HG02798 (cell line): ENCODE measurements at regions not wholly inside any gene's neighbourhood (a gene's known extent, or its start where the extent isn't known, plus 50 kb on each side); places are given as distances from the start of the nearest gene placed in this dataset.
"Not testable (repeated sequence)": the region's sequence is repeated elsewhere in the genome, so short reads cannot be mapped to it uniquely, and the experiment has no call there.

ENCODE experiments used
- ATAC-seq: cut with Tn5 transposase; IDR thresholded peaks from one replicate; pipeline ENCODE4 v1.9.1; 2021; ENCODE audit warnings: mild to moderate bottlenecking; ENCODE audit not compliant: unreplicated experiment, poor library complexity

DNA sequence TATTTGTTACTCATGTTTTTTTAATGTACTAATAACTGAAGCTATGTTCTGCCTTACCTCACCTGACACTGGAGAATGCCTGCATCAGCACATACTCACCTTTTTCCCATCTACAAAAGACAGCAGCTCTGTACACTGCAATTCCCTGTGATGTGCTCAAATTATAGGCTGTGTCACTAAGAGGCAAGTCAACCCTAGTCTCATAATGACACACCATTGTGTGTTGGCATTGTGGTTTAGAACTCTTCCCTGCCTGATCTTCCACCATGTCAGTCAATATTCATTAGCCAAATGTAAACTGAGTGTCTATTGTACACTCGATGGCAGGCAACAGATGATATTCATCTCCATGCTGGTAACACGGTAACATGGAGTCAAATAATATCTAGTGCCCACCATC, 332.1 kb upstream of the TCF4 start:
- ATAC-seq = no peak

DNA sequence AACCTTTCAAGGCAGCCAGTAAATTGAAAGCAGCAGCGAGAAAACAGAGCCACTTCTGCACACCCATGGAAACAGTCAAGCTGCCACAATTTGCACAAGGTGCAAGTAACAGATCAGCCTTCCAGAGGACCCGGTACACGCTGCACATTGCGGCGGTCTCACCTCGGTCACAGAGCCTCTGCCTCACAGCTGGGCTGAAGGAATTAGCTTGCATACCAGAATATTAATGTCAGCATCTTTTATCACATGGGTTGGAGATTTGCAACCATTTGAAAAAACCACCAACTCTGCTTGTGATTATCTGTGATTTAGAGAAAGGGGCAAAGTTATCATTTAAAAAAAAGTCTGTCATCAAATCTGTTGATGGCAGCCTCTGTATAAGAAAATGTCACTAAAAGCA, 330.5 kb upstream of the TCF4 start:
- ATAC-seq = no peak

- no peak for ATAC-seq
Observed at GRCh38 chr18:55912919-55913318, 324.9 kb upstream of the TCF4 start.

- ATAC-seq = no peak
Observed at GRCh38 chr18:55912071-55912470, 324.1 kb upstream of the TCF4 start.

GRCh38 chr18:55910296-55910695, 322.3 kb upstream of the TCF4 start:
- no peak for ATAC-seq

DNA sequence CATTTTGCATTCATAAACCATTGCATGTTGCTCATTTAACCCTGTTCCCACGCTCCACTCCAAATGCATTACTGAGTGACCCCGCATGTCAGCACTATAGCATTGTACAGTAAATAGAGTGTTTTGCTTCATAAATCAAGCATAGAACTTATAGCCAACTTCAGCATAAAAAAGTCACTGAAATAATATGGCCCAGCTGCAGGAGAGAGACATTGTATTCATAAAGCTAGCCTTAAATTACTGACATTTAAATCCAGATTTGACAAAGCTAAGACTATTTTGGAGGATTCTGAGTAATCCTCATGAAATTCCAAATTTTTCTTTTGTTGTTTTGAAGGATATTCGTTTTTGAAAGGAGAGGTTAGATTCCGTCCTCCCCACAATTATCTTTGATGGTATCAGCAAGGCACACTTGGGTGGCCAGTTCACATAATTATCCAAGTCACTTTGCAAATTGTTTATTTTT, 320.9 kb upstream of the TCF4 start:
- ATAC-seq = no peak

DNA sequence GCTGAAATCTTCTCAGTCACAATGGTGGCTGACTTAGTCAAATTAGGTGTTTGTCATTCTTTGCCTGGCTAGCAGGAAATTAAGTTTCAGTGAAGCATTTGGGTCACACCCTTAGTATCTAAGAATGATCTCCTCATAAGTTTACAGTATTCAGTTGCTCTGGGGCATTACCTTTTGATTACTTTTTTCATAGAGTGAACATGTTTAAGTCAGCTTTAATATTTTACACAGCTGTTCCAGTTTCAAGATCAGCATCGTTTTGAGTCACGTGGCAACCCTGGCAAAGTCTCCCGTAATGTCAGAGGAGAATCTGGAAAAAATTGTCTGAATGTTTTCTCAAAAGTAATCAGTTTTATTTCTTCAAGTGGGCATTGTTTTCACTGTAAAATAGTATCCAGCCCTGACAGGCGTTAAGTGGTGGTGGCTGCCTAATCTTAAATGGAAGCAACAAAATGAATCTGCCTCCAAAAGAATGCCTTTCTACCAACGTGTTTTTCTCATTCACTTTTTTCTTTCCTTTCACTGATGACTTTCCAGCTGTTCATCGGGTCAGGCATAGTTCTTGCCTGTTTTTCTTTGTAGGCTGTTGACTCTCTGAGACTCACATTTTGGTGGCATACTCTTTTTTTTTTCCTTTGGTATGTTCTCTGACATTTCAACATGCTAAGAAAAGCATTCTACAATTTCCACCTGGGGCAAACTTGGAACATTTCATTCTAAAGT, 319.6 kb upstream of the TCF4 start:
- no peak for ATAC-seq

DNA sequence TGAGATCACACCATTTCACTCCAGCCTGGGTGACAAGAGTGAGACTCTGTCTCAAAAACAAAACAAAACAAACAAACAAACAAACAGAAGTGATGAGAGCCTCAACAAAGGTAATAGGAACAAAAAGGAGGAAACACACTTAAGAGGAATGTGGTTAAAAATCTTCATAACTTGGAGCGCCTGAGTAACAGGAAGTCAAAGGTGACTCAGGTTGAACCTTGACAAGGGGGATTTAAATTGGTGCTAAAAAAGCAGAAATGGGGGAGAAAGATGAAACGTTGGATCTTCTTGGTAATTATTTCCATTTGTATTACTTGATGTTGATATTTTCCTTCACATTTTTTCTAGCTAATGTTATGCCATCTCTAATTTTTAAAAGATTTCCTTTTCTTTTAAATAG, 318.5 kb upstream of the TCF4 start:
- ATAC-seq = no peak

DNA sequence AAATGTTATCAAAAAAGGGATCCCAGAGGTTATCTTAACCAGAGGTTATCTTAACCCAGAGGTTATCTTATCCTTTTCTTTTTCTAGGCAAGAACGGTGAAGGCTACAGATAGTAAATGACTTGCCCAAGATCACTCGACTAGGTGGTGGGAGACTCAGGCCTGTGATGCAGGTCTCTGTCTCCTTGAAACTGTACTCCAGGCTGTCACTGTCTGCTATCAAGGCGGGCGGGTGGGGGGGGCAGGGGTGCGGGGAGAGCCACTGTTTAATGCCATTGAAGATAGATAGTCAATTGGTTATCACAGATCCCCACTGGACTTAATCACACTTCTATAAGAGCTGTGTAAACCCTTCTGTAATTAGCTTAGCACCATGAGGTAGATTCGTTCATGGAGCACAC, 315.9 kb upstream of the TCF4 start:
- ATAC-seq = no peak

DNA sequence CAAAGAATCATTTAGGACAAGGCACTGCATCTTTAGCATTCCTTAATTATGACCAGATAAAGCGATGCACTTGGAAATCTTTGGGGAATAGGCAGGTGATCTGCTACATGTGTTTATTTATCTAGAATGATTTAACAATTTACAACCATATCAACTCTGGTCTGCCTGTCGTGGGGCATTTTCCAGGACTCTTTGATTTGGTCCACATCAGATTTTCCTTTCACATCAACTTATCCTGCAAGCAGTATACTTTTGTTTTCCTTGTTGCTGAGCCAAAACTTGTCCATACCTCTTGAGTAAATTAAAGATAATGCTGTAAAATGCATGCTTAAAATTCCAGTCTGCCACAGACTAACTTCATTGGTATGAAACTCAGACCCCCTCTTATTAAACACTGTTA, 312.4 kb upstream of the TCF4 start:
- ATAC-seq = no peak

DNA sequence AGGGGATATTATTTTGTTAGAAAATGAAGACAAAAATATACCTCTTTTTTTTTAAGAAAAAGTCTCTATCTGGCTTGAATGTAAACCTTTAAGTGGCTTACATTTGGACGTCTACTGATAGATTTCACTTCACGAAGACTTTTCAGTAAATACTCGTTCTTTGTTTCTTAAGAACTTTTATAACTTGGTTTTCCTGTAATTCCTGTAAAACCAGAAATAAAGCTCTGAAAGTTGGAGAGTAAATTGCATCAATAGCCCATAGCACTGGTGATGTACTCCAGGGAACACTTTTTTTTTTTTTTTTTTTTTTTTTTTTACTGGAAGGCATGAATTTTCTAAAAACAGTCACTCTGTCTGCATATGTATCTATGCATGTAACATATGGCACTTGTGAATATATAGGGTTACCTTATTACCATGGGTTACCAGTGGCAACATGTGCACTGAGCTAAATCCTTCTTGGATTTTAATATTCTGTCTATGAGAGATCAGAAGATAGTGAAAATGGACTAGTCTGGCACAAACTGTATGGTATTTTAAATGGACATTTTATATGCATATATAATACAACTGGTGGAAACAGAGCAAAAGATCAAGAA, 309.2 kb upstream of the TCF4 start:
- no peak for ATAC-seq

DNA sequence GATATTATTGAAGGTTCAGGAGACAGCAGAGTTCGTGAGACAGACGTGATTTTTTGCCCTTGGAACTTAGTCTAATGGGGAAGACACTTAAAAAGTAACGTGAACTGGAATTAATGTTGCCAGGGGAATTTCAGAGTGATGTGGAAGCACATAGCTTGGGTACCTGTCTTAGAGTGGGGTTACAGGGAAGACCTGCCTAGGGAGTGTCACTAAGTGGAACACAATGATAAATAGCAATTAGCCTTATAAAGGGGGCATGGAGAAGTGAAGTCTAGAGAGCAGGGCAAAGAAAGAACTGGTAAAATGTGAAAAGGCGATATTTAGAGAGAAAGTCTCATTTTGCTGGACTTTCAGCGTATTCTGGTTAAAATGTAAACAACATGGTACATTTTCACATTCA, 306.0 kb upstream of the TCF4 start:
- ATAC-seq = no peak

DNA sequence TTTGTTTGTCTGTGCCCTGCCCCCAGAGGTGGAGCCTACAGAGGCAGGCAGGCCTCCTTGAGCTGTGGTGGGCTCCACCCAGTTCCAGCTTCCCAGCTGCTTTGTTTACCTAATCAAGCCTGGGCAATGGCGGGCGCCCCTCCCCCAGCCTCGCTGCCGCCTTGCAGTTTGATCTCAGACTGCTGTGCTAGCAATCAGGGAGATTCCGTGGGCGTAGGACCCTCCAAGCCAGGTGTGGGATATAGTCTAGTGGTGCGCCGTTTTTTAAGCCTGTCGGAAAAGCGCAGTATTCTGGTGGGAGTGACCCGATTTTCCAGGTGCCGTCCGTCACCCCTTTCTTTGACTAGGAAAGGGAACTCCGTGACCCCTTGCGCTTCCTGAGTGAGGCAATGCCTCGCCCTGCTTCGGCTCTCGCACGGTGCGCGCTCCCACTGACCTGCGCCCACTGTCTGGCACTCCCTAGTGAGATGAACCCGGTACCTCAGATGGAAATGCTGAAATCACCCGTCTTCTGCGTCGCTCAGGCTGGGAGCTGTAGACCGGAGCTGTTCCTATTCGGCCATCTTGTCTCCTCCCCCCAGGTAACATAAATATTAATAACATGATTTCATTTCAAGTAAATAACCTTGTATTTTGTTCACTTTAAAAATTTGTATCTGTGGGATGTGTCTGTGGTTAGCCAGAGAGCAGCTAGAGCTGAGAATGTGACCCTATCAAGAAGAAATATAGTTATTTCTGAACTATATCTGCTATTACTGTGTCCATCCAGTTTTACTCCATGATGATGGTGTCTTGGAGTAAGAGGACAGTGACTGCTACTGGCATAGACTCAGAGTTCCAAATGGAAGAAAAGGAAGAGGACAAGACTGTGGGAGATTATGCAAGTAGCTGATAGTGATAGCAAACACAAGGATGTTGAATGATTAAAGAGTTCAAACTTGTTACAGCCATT, 305.1 kb upstream of the TCF4 start:
- ATAC-seq = not testable (repeated sequence)

GRCh38 chr18:55886886-55887285, 298.9 kb upstream of the TCF4 start:
- no peak for ATAC-seq

DNA sequence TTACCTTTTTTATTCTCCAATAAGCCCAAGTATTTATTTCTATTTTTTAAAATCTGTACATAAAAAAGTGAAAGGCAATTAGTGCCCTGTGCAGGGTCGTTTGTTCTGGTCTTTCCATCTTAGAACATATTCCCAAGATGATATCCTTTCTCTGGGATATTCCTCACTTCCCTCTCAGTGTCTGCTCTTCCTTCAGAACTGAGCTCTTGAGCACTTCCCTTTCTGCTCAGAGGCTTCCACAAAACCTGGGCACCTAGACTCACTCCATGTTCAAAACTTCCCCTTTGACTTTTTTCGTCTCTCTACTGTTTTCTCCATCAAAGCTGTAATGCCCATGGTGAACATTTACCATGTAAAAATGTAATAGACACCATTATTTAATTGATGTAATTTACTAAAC, 296.5 kb upstream of the TCF4 start:
- no peak for ATAC-seq

DNA sequence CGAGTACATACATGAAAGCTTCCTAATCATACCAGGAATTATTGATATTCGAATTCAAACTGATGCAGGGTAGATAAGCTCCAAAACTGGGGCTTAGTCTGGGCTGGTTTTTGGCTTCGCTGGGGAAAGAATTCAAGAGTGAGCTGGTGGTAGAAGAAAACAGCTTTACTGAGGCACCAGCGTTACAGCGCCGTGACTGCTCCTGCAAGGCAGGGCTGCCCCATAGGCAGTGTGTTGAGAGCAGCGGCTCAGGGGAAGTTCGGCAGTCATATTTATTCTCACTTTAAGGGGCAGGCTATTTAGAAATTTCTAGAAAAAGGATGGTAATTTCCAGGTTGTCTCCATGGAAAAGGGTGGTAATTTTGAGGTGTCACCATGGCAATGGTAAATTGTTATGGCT, 292.6 kb upstream of the TCF4 start:
- no peak for ATAC-seq

GRCh38 chr18:55879331-55879730, 291.3 kb upstream of the TCF4 start:
- ATAC-seq = no peak

- ATAC-seq = no peak
Observed at GRCh38 chr18:55878224-55878623, 290.2 kb upstream of the TCF4 start.

DNA sequence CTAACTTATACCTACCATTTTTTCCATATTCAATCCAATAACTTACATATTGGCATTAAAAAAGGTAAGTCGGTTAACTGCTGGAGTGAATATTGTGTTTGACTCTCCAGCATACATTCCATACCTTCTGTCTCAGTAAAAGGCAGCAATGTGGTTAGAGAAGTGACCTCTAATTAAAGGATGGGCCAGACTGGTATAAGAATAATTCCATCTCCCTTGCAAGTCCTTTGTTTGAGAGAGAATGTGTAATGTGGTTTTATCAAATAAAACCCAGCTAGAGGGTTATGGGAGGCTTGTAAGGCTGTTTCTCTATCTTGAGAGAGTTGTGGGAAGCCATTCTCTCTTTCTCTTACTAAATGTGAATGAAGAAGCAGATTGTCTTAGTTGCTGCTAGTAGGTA, 289.3 kb upstream of the TCF4 start:
- no peak for ATAC-seq

GRCh38 chr18:55876254-55876653, 288.3 kb upstream of the TCF4 start:
- no peak for ATAC-seq

GRCh38 chr18:55875371-55875901, 287.4 kb upstream of the TCF4 start:
- ATAC-seq = no peak
